ENCODE measurements at regions not wholly inside any gene's neighbourhood (a gene's known extent, or its start where the extent isn't known, plus 50 kb on each side); places are given as distances from the start of the nearest gene placed in this dataset.
"Not testable (repeated sequence)": the region's sequence is repeated elsewhere in the genome, so short reads cannot be mapped to it uniquely, and the experiment has no call there.

DNA sequence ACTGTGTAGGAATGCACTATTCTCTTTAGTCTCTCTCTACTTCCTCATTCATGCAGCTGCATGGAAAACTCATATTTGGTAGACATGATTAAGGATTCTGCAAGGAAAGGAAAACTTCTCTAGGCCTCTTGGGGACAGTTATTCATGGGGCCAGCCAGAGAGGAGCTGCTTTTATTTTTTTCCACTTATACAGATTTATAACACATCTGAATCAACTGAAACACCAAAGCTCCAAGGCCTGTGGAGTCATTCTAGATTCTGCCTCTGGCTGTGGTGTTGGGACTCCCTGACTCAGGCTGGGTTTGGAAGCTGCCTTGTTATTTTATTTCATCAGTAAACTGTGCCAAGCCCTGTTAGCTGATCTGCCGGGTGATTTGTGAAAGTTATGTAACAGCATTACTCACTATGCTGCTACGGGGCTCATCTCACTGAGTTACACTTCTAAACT, 83.9 kb upstream of the EDEM3 start:
- TF ChIP-seq CTCF (conservative IDR thresholded peaks at IDR 0.05; ENCODE audit: low read depth, low read length): no peak
- H3K4me3 ChIP-seq (ENCODE audit: low read depth, low read length): no peak overlapping the region
- DNase-seq (ENCODE audit: low read depth): peak; percentile 67

DNA sequence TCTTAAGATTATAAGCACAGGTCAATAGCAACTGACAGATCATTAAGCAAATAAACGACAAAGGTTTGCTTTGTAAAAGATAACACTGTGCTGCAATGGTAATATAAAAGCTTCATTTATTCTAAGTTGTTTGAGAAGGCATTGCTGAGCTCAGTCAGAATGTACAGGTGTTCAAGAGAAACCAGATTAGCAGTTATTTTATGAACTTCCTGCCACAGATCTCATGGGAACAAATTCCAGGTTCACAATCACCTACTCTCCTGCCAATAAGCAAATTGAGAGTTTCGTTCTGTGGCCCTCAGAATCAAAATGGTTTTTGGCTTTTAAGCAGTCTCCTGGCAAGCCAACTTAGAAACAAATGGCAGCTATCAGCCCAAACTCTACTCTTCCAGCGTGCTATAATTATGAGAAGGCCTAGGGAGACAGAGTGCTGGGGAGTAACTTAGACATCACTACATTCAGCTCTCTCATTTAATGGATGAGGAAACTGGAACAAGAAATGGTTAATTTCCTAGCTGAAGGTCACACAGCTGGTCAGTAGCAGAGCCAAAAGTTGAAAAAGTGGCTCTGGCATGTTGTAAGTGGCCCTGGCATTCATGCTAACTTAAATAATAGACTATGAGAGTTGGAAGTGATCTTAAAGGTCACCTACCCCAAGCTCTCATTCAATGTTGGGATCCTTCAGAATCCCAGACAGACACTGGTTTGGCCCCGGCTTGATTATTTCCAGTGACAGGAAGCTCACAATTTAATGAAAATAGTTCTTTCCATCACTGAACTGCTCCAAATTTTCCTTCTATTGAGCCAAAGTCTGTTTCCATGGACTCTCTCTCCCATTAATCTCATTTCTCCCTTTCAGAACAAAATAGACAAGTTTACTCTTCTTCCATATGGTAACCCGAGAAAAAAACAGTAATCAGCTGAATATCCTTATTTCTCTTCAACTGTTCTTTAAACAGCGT, 82.6 kb upstream of the EDEM3 start:
- no peak overlapping the region for H3K4me3 ChIP-seq (ENCODE audit: low read depth, low read length)
- DNase-seq (ENCODE audit: low read depth): no peak
- TF ChIP-seq CTCF (conservative IDR thresholded peaks at IDR 0.05; ENCODE audit: low read depth, low read length): no peak

DNA sequence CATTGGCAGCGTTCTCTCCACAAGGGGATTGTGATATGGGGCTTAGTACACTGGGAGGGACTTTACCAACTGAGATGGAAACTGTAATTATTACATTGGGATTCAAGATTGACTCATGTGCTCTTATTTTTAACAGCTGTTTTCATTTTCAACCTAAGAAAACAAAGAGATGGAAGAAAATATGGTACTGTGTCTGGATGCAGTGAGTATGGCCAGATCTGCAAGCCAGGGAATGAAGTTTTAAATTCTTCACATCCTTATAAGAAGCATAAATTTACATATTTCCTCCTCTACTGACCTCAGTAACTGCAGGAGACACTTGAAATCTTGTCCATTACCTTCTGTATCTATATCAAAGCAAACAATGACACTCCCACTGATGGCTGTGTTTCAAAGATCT, 81.5 kb upstream of the EDEM3 start:
- TF ChIP-seq CTCF (conservative IDR thresholded peaks at IDR 0.05; ENCODE audit: low read depth, low read length): no peak
- H3K4me3 ChIP-seq (ENCODE audit: low read depth, low read length): no peak overlapping the region
- no peak for DNase-seq (ENCODE audit: low read depth)

DNA sequence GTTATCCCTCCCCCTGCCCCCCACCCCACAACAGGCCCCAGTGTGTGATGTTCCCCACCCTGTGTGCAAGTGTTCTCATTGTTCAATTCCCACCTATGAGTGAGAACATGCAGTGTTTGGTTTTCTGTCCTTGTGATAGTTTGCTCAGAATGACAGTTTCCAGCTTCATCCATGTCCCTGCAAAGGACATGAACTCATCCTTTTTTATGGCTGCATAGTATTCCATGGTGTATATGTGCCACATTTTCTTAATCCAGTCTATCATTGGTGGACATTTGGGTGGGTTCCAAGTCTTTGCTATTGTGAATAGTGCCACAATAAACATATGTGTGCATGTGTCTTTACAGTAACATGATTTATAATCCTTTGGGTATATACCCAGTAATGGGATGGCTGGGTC, 79.3 kb upstream of the EDEM3 start:
- H3K4me3 ChIP-seq (ENCODE audit: low read depth, low read length); DNase-seq (ENCODE audit: low read depth): not testable (repeated sequence)

DNA sequence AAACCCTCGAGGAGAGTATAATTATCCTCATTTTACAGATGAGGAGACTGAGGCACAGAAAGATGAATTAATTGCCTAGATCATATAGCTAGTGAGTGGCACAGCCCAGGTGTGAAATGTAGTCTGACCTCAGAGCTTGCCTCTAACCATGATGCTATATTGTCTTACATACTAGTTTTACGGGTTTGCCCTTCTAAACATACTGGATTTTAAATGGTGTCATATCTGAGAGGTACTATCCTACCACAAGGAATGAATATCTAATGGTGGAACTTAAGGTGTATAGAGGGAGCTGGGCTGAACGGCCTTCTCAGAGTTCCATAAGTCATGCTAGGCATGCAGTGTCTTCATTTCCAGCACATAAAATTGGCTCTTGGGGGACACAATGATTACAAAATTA, 77.9 kb upstream of the EDEM3 start:
- no peak for TF ChIP-seq CTCF (conservative IDR thresholded peaks at IDR 0.05; ENCODE audit: low read depth, low read length)
- DNase-seq (ENCODE audit: low read depth): no peak
- no peak overlapping the region for H3K4me3 ChIP-seq (ENCODE audit: low read depth, low read length)

- H3K4me3 ChIP-seq (ENCODE audit: low read depth, low read length); DNase-seq (ENCODE audit: low read depth): not testable (repeated sequence)
Observed at GRCh38 chr1:184829496-184829895, 74.8 kb upstream of the EDEM3 start.

DNA sequence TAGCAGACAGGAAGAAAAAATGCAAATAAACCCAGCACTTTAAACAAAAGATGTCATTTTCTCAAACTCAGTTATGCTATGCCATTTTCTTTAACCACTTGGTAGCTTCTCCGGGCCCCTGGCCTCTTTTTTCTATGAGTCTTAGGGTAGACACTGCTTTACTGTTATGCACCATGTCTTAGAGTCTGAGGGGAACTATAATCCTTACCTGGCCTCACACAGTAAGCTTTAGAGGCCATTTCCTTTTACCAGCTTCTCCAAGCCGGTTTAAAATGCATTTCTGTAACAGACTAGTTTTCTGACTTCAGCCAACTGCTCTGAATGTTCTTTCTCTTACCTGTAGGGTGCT, 73.7 kb upstream of the EDEM3 start:
- H3K4me3 ChIP-seq (ENCODE audit: low read depth, low read length): no peak overlapping the region
- TF ChIP-seq CTCF (conservative IDR thresholded peaks at IDR 0.05; ENCODE audit: low read depth, low read length): no peak
- no peak for DNase-seq (ENCODE audit: low read depth)
